GM12875 (cell line): ENCODE measurements at regions not wholly inside any gene's neighbourhood (a gene's known extent, or its start where the extent isn't known, plus 50 kb on each side); places are given as distances from the start of the nearest gene placed in this dataset.

ENCODE experiments used
- H3K4me3 ChIP-seq: one replicate; pipeline ENCODE4 v1.5.1; 2011; ENCODE audit warnings: low read depth, low read length, control low read depth
- CTCF ChIP-seq: IDR thresholded peaks from 2 replicates; pipeline ENCODE4 v1.5.1; 2011; ENCODE audit warnings: low read depth, mild to moderate bottlenecking, control low read depth, inconsistent platforms, low read length, moderate library complexity, borderline replicate concordance; ENCODE audit not compliant: insufficient read depth

- no peak overlapping the region for H3K4me3 ChIP-seq
- TF ChIP-seq CTCF: no peak
Measured at GRCh38 chr3:188068342-188068741, 85.6 kb upstream of the LPP start.

- no peak for TF ChIP-seq CTCF
- no peak overlapping the region for H3K4me3 ChIP-seq
Measured at GRCh38 chr3:188071636-188072035, 82.3 kb upstream of the LPP start.

- no peak overlapping the region for H3K4me3 ChIP-seq
- TF ChIP-seq CTCF: no peak
Measured at GRCh38 chr3:188076176-188076575, 77.8 kb upstream of the LPP start.

- H3K4me3 ChIP-seq: no peak overlapping the region
- no peak for TF ChIP-seq CTCF
Measured at GRCh38 chr3:188077160-188077799, 76.7 kb upstream of the LPP start.

- no peak for TF ChIP-seq CTCF
- no peak overlapping the region for H3K4me3 ChIP-seq
Measured at GRCh38 chr3:188080091-188080490, 73.9 kb upstream of the LPP start.

GRCh38 chr3:188082031-188082430, 71.9 kb upstream of the LPP start:
- TF ChIP-seq CTCF: no peak

GRCh38 chr3:188082450-188082849, 71.5 kb upstream of the LPP start:
- no peak overlapping the region for H3K4me3 ChIP-seq
- no peak for TF ChIP-seq CTCF

More at GRCh38 chr3:188082031-188082430, 71.9 kb upstream of the LPP start:
- H3K4me3 ChIP-seq: no peak overlapping the region
